ENCODE measurements at regions not wholly inside any gene's neighbourhood (a gene's known extent, or its start where the extent isn't known, plus 50 kb on each side); places are given as distances from the start of the nearest gene placed in this dataset.

DNA sequence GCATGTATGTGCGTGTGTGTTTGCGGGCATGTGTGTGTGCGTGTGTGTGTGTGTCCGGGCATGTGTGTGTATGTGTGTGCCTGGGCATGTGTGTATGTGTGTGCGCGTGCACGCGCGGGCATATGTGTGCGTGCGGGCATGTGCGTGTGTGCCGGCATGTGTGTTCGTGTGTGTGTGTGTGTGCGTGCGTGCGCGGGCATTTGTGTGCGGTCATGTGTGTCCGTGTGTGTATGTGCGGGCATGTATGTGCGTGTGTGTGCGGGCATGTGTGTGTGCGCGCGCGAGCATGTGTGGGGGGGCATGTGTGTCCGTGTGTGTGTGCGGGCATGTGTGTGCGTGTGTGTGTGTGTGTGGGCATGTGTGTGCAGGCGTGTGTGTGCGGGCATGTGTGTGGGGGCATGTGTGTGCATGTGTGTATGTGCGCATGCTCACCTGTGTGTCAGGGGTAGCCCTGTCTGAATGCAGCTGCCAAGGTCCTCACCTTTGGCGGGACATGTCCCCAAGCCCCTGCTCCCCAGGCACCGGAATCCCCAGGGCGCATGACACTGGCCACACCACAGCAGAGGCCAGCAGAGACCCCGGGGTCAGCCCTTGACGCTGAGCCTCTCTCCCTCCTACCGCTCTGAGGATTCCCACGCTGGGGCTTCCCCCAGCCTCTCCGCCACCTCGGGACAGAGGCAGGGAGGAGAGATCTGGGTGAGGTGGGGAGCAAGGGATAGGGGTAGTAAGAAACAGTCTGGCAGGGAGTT lies 109.5 kb upstream of the NCOR2 start:
- WGBS (ENCODE audit: missing lambda C conversion rate), result 94% methylated on average over 42 of the region's 42 CpGs
- ChIA-PET CTCF (interaction anchor here (0.6 to 0.8 kb wide), 2 partner anchors 16 to 636 kb away, joined by 3 read pairs; no protein-coding TSS in a partner anchor), POLR2A (no interaction called here)
- H3K4me3 ChIP-seq, result no peak overlapping the region
- peaks cover 29% of the 10 kb centered on the region for H3K4me1 ChIP-seq
- FAIRE-seq (no peak), DNase-seq (ENCODE audit: low read depth in 1 of 2, low spot score in 1 of 2) (no peak), ATAC-seq (no peak)
- H3K27ac ChIP-seq, result peak overlapping the region in 1 of 2 experiments; percentile 96; a peak in 3 of 6 replicates
- H3K9me3 ChIP-seq, result no peaks in the 10 kb centered on the region
- TF ChIP-seq JUN (IDR thresholded peaks at IDR 0.05) (no peak), ZFP36 (IDR thresholded peaks at IDR 0.05; ENCODE audit: borderline replicate concordance, partially characterized antibody) (no peak), FOSL2 (IDR thresholded peaks at IDR 0.05) (no peak), FOSL2 (CRISPR knock-in tag; IDR thresholded peaks at IDR 0.05) (no peak)
- H3K4me2 ChIP-seq, result no peak overlapping the region

DNA sequence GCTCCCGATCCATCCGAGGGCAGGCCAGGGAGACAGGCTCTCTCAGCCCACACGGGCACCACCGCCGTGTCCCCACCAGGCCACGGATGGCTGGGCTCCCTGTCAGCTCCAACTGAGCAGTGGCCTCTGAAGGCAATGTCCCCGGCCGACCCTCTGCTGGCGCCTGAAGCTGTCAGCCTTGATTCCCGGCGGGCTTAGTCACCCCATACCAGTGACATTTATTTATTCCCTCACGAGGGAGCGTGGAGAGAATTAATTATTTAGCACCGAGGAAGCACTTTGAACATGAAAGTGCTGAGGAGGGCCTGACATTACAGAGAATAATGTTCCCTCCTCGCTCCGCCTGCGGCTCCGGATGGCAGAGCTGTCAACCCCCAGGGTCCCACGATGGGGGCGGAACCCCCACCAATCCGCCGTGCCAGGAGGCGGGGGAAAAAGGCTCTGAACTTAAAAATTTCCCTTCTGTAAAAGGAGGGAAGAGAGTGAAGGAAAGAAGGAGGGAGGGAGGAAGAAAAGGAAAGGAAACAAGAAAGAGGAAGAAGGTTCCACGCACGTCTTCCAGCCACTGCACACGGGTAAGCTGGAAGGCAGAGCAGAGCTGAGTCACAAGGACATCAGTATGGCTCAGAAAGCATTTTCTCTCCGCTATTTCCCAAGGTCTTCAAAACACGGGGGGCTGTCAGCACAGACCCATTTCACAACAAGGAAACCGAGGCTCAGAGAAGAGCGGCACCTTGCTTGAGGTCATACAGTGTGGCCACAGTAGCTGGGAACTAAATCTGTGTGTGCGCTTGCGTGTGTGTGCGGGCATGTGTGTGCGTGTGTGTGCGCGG lies 108.7 kb upstream of the NCOR2 start:
- CTCF ChIA-PET, result interaction anchor here (0.6 to 0.8 kb wide), 2 partner anchors 15 to 636 kb away, joined by 3 read pairs; no protein-coding TSS in a partner anchor
- DNase-seq (ENCODE audit: low read depth in 1 of 2, low spot score in 1 of 2), result no peak
- POLR2A ChIA-PET, result no interaction called here
- H3K4me1 ChIP-seq, result peaks cover 22% of the 10 kb centered on the region
- H3K4me3 ChIP-seq, result no peak overlapping the region
- no peak overlapping the region for H3K4me2 ChIP-seq
- H3K9me3 ChIP-seq, result no peaks in the 10 kb centered on the region
- FAIRE-seq, result no peak
- no peak for ATAC-seq
- peak overlapping the region in 1 of 2 experiments; percentile 96; a peak in 3 of 6 replicates for H3K27ac ChIP-seq
- 83% methylated on average over 36 of the region's 36 CpGs for WGBS (ENCODE audit: missing lambda C conversion rate)
- TF ChIP-seq SMC3 (IDR thresholded peaks at IDR 0.05) (no peak), EHF (CRISPR knock-in tag; IDR thresholded peaks at IDR 0.05) (no peak), RNF2 (IDR thresholded peaks at IDR 0.05; ENCODE audit: borderline replicate concordance, low read depth) (no peak)
- TF ChIP-seq, protein P1, sequence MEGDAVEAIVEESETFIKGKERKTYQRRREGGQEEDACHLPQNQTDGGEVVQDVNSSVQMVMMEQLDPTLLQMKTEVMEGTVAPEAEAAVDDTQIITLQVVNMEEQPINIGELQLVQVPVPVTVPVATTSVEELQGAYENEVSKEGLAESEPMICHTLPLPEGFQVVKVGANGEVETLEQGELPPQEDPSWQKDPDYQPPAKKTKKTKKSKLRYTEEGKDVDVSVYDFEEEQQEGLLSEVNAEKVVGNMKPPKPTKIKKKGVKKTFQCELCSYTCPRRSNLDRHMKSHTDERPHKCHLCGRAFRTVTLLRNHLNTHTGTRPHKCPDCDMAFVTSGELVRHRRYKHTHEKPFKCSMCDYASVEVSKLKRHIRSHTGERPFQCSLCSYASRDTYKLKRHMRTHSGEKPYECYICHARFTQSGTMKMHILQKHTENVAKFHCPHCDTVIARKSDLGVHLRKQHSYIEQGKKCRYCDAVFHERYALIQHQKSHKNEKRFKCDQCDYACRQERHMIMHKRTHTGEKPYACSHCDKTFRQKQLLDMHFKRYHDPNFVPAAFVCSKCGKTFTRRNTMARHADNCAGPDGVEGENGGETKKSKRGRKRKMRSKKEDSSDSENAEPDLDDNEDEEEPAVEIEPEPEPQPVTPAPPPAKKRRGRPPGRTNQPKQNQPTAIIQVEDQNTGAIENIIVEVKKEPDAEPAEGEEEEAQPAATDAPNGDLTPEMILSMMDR (IDR thresholded peaks at IDR 0.05), result no peak

DNA sequence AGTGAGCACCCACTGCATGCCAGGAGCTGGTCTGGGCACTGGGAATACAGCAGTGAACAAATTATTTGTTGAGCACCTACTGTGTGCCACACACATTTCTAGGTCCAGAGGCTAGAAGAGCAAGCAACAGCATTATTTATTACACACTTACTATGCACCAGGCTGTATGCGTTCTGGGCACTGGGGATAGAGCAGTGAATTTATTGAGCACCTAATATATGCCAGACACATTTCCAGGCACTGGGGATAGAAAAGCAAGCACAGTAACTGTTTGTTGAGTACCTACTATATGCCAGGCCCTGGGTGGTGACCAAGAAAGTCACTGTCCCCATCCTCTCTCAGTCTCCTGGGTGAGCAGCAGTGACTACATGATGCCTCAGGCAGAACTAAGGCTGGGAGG lies 107.5 kb upstream of the NCOR2 start:
- Histone ChIP-seq H3K27ac (peak overlapping the region in 1 of 2 experiments; percentile 96; a peak in 3 of 6 replicates), H3K4me3 (no peak overlapping the region), H3K4me2 (no peak overlapping the region), H3K9me3 (0 out of 3 replicates have a peak, but pooled peaks cover 3% of the 10 kb centered on the region), H3K4me1 (peaks cover 10% of the 10 kb centered on the region)
- ChIA-PET POLR2A (no interaction called here), CTCF (no interaction called here)
- ATAC-seq, result no peak
- 83% methylated on average over 1 of the region's 1 CpG for WGBS (ENCODE audit: missing lambda C conversion rate)
- DNase-seq (ENCODE audit: low read depth in 1 of 2, low spot score in 1 of 2), result no peak
- FAIRE-seq, result no peak
- TF ChIP-seq, protein P2, sequence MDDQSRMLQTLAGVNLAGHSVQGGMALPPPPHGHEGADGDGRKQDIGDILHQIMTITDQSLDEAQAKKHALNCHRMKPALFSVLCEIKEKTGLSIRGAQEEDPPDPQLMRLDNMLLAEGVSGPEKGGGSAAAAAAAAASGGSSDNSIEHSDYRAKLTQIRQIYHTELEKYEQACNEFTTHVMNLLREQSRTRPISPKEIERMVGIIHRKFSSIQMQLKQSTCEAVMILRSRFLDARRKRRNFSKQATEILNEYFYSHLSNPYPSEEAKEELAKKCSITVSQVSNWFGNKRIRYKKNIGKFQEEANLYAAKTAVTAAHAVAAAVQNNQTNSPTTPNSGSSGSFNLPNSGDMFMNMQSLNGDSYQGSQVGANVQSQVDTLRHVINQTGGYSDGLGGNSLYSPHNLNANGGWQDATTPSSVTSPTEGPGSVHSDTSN (IDR thresholded peaks at IDR 0.05), result no peak
- TF ChIP-seq ZSCAN20 (CRISPR knock-in tag; IDR thresholded peaks at IDR 0.05) (no peak), HDAC2 (IDR thresholded peaks at IDR 0.05) (no peak), MAZ (IDR thresholded peaks at IDR 0.05; ENCODE audit: borderline replicate concordance, low read depth, low read length) (no peak), RARB (CRISPR knock-in tag; IDR thresholded peaks at IDR 0.05) (no peak), FOSL2 (IDR thresholded peaks at IDR 0.05) (no peak), FOSL2 (CRISPR knock-in tag; IDR thresholded peaks at IDR 0.05) (no peak), POLR2A (IDR thresholded peaks at IDR 0.05; ENCODE audit: low read length) (no peak), MYC (IDR thresholded peaks at IDR 0.05; ENCODE audit: borderline replicate concordance, low read length) (no peak), NFE2L2 (conservative IDR thresholded peaks at IDR 0.05; ENCODE audit: low read length) (no peak), RCOR1 (IDR thresholded peaks at IDR 0.05; ENCODE audit: low read depth, low read length) (no peak)
- TF ChIP-seq, protein P1 (IDR thresholded peaks at IDR 0.05), result no peak

Measured in A549 (cell line).